ENCODE measurements at regions not wholly inside any gene's neighbourhood (a gene's known extent, or its start where the extent isn't known, plus 50 kb on each side); places are given as distances from the start of the nearest gene placed in this dataset.

GRCh38 chr6:112879920-112880413 lies 532.8 kb downstream of the RFPL4B start:
- peak; percentile 37 to 66 for TF ChIP-seq CTCF (conservative IDR thresholded peaks at IDR 0.05; ENCODE audit: low read depth in 2 of 2)
- no peak for TF ChIP-seq REST (IDR thresholded peaks at IDR 0.05; ENCODE audit: unreplicated experiment)
- no peak for TF ChIP-seq EZH2 (IDR thresholded peaks at IDR 0.05; ENCODE audit: low read depth, unreplicated experiment)
- no peak for TF ChIP-seq POLR2AphosphoS5 (IDR thresholded peaks at IDR 0.05; ENCODE audit: low read depth)
